Mesenchymal stem cell (in vitro differentiated cells and primary cell): ENCODE measurements at regions not wholly inside any gene's neighbourhood (a gene's known extent, or its start where the extent isn't known, plus 50 kb on each side); places are given as distances from the start of the nearest gene placed in this dataset.

Experiments used
- DNase-seq: peaks from one replicate; pipeline ENCODE4 v3.0.0-alpha.2; 2013
- H2AFZ ChIP-seq: one replicate; pipeline ENCODE4 v1.6.1; 2013; ENCODE audit warnings: low read depth, mild to moderate bottlenecking, control low read depth, inconsistent platforms, low read length, moderate library complexity
- H2AK5ac ChIP-seq: 2 replicates; pipeline ENCODE4 v1.6.1; 2013; ENCODE audit warnings: low read length, moderate library complexity, mild to moderate bottlenecking, inconsistent platforms; ENCODE audit not compliant: severe bottlenecking
- H2BK120ac ChIP-seq: one replicate; pipeline ENCODE4 v1.6.1; 2013; ENCODE audit warnings: low read depth, mild to moderate bottlenecking, inconsistent platforms, low read length, moderate library complexity
- H2BK12ac ChIP-seq, 2 experiments: one replicate each; pipeline ENCODE4 v1.6.1; 2013; ENCODE audit warnings: inconsistent platforms in 2 of 2, low read length in 2 of 2, mild to moderate bottlenecking in 2 of 2, moderate library complexity in 2 of 2, control low read depth in 1 of 2
- H2BK15ac ChIP-seq: one replicate; pipeline ENCODE4 v1.6.1; 2013; ENCODE audit warnings: mild to moderate bottlenecking, low read depth, inconsistent platforms; ENCODE audit not compliant: poor library complexity, severe bottlenecking
- H2BK5ac ChIP-seq: 2 replicates; pipeline ENCODE4 v1.6.1; 2013; ENCODE audit warnings: low read depth, mild to moderate bottlenecking, low read length, control low read depth, inconsistent platforms; ENCODE audit not compliant: poor library complexity, severe bottlenecking
- H3K14ac ChIP-seq, 2 experiments: one replicate each; pipeline ENCODE4 v1.6.1; 2013; ENCODE audit warnings: inconsistent platforms in 2 of 2, low read length in 2 of 2, control low read depth in 1 of 2, mild to moderate bottlenecking in 1 of 2, moderate library complexity in 1 of 2
- H3K18ac ChIP-seq, 2 experiments: one replicate each; pipeline ENCODE4 v1.6.1; 2013; ENCODE audit warnings: inconsistent platforms in 2 of 2, low read length in 2 of 2, control low read depth in 1 of 2, low read depth in 1 of 2, mild to moderate bottlenecking in 1 of 2
- H3K23ac ChIP-seq, 2 experiments: one replicate each; pipeline ENCODE4 v1.6.1; 2013; ENCODE audit warnings: inconsistent platforms in 2 of 2, low read length in 2 of 2, mild to moderate bottlenecking in 2 of 2, moderate library complexity in 2 of 2, control low read depth in 1 of 2
- H3K27ac ChIP-seq: 2 replicates; pipeline ENCODE4 v1.5.1; 2013; ENCODE audit warnings: mild to moderate bottlenecking, moderate library complexity, low read length, control low read depth, inconsistent platforms; ENCODE audit not compliant: poor library complexity, severe bottlenecking
- H3K27me3 ChIP-seq, 2 experiments: 2 replicates each; pipeline versions ENCODE4 v1.6.1 to v1.7.0; 2013; ENCODE audit warnings: low read length in 2 of 2, mild to moderate bottlenecking in 2 of 2, moderate library complexity in 2 of 2, control low read depth in 1 of 2, inconsistent platforms in 1 of 2; ENCODE audit not compliant: control insufficient read depth in 1 of 2, insufficient read depth in 1 of 2
- H3K36me3 ChIP-seq, 2 experiments: 2 replicates each; pipeline versions ENCODE4 v1.6.1 to v1.7.0; 2013; ENCODE audit warnings: low read length in 2 of 2, control low read depth in 1 of 2, inconsistent platforms in 1 of 2, low read depth in 1 of 2, mild to moderate bottlenecking in 1 of 2; ENCODE audit not compliant: insufficient read depth in 2 of 2, control insufficient read depth in 1 of 2
- H3K4ac ChIP-seq, 2 experiments: one replicate each; pipeline ENCODE4 v1.6.1; 2013; ENCODE audit warnings: inconsistent platforms in 2 of 2, low read length in 2 of 2, mild to moderate bottlenecking in 2 of 2, moderate library complexity in 2 of 2, control low read depth in 1 of 2, low read depth in 1 of 2
- H3K4me1 ChIP-seq: 2 replicates; pipeline ENCODE4 v1.6.1; 2013; ENCODE audit warnings: low read depth, low read length, control low read depth; ENCODE audit not compliant: control insufficient read depth, insufficient read depth
- H3K4me2 ChIP-seq: 2 replicates; pipeline ENCODE4 v1.6.1; 2013; ENCODE audit warnings: low read length, mild to moderate bottlenecking, inconsistent platforms; ENCODE audit not compliant: poor library complexity, severe bottlenecking
- H3K4me3 ChIP-seq, 2 experiments: 2 replicates each; pipeline versions ENCODE4 v1.5.1 to v1.7.0; 2013; ENCODE audit warnings: low read length in 2 of 2, mild to moderate bottlenecking in 2 of 2, control low read depth in 1 of 2, low read depth in 1 of 2; ENCODE audit not compliant: insufficient read depth in 1 of 2
- H3K79me1 ChIP-seq: replicated peaks from 2 replicates; pipeline ENCODE4 v1.6.1; 2013; ENCODE audit warnings: mild to moderate bottlenecking, control low read depth, low read length, inconsistent platforms; ENCODE audit not compliant: poor library complexity, severe bottlenecking
- H3K9ac ChIP-seq: 2 replicates; pipeline ENCODE4 v1.7.0; 2013; ENCODE audit warnings: mild to moderate bottlenecking, low read length, moderate library complexity
- H3K9me3 ChIP-seq: 2 replicates; pipeline ENCODE4 v1.7.0; 2013; ENCODE audit warnings: mild to moderate bottlenecking, low read length; ENCODE audit not compliant: control insufficient read depth
- H4K8ac ChIP-seq: one replicate; pipeline ENCODE4 v1.6.1; 2013; ENCODE audit warnings: inconsistent platforms, mild to moderate bottlenecking, low read length, moderate library complexity
- H4K91ac ChIP-seq: one replicate; pipeline ENCODE4 v1.6.1; 2013; ENCODE audit warnings: mild to moderate bottlenecking, low read length, inconsistent platforms
- WGBS: methylation state at CpG from one replicate; pipeline ENCODE4 v1.1.7; 2013; ENCODE audit warnings: mixed read lengths; 5-methylcytosine and 5-hydroxymethylcytosine counted together

- Histone ChIP-seq H3K4me1 (no peaks in the 10 kb centered on the region), H3K79me1 (no peaks in the 10 kb centered on the region), H3K27me3 (peaks cover 0 to 24% of the 10 kb centered on the region in 2 experiments), H3K9me3 (no peaks in the 10 kb centered on the region), H2AK5ac (no peak overlapping the region), H2AFZ (no peak overlapping the region), H4K8ac (no peak overlapping the region), H3K4ac (no peak overlapping the region), H3K4me2 (no peak overlapping the region), H3K4me3 (no peak overlapping the region), H3K27ac (no peak overlapping the region), H2BK12ac (no peak overlapping the region), H3K14ac (no peak overlapping the region), H2BK120ac (no peak overlapping the region), H2BK15ac (no peak overlapping the region), H3K23ac (no peak overlapping the region), H3K18ac (no peak overlapping the region), H4K91ac (no peak overlapping the region), H3K9ac (no peak overlapping the region), H3K36me3 (no peaks in the 10 kb centered on the region), H2BK5ac (no peak overlapping the region)
- 91% methylated on average over 8 of the region's 8 CpGs for WGBS
- no peak for DNase-seq
Measured at GRCh38 chr17:5687646-5688045, 103.3 kb upstream of the NLRP1 start.

- Histone ChIP-seq H3K4me3 (no peak overlapping the region), H3K9me3 (peaks cover under 1% of the 10 kb centered on the region), H3K36me3 (no peaks in the 10 kb centered on the region), H2BK120ac (no peak overlapping the region), H2AFZ (no peak overlapping the region), H3K79me1 (no peaks in the 10 kb centered on the region), H2AK5ac (no peak overlapping the region), H2BK15ac (no peak overlapping the region), H4K8ac (no peak overlapping the region), H3K4me2 (no peak overlapping the region), H3K18ac (no peak overlapping the region), H4K91ac (no peak overlapping the region), H3K4me1 (no peaks in the 10 kb centered on the region), H3K14ac (no peak overlapping the region), H3K23ac (no peak overlapping the region), H3K27me3 (peaks cover 12 to 57% of the 10 kb centered on the region in 2 experiments), H3K4ac (no peak overlapping the region), H3K27ac (no peak overlapping the region), H2BK5ac (no peak overlapping the region), H3K9ac (no peak overlapping the region), H2BK12ac (no peak overlapping the region)
- no peak for DNase-seq
- WGBS, result 97% methylated on average over 9 of the region's 9 CpGs
Measured at GRCh38 chr17:5693821-5694220, 109.5 kb upstream of the NLRP1 start.

GRCh38 chr17:5694551-5694950 lies 110.2 kb upstream of the NLRP1 start:
- no peak overlapping the region for H2BK5ac ChIP-seq
- H3K18ac ChIP-seq, result no peak overlapping the region
- H3K27me3 ChIP-seq, result peaks cover 19 to 61% of the 10 kb centered on the region in 2 experiments
- H4K91ac ChIP-seq, result no peak overlapping the region
- H3K4me2 ChIP-seq, result no peak overlapping the region
- no peak overlapping the region for H4K8ac ChIP-seq
- no peak overlapping the region for H2AK5ac ChIP-seq
- H2BK120ac ChIP-seq, result no peak overlapping the region
- DNase-seq, result no peak
- H3K4ac ChIP-seq, result no peak overlapping the region
- no peaks in the 10 kb centered on the region for H3K36me3 ChIP-seq
- no peaks in the 10 kb centered on the region for H3K4me1 ChIP-seq
- no peak overlapping the region for H2BK12ac ChIP-seq
- H3K4me3 ChIP-seq, result no peak overlapping the region
- H3K14ac ChIP-seq, result no peak overlapping the region
- H3K9ac ChIP-seq, result no peak overlapping the region
- no peak overlapping the region for H2BK15ac ChIP-seq
- no peak overlapping the region for H3K23ac ChIP-seq
- H3K9me3 ChIP-seq, result peaks cover 3% of the 10 kb centered on the region
- 56% methylated on average over 8 of the region's 8 CpGs for WGBS
- no peaks in the 10 kb centered on the region for H3K79me1 ChIP-seq
- no peak overlapping the region for H2AFZ ChIP-seq
- no peak overlapping the region for H3K27ac ChIP-seq

- no peak overlapping the region for H4K8ac ChIP-seq
- no peak overlapping the region for H3K23ac ChIP-seq
- peaks cover 3% of the 10 kb centered on the region for H3K9me3 ChIP-seq
- no peaks in the 10 kb centered on the region for H3K79me1 ChIP-seq
- H2AFZ ChIP-seq, result no peak overlapping the region
- H4K91ac ChIP-seq, result no peak overlapping the region
- H2AK5ac ChIP-seq, result no peak overlapping the region
- no peak overlapping the region for H3K14ac ChIP-seq
- no peak for DNase-seq
- no peak overlapping the region for H2BK5ac ChIP-seq
- peaks cover 23 to 70% of the 10 kb centered on the region in 2 experiments for H3K27me3 ChIP-seq
- WGBS, result 71% methylated on average over 3 of the region's 3 CpGs
- H3K4me1 ChIP-seq, result no peaks in the 10 kb centered on the region
- no peak overlapping the region for H3K9ac ChIP-seq
- H3K4ac ChIP-seq, result no peak overlapping the region
- no peak overlapping the region for H3K18ac ChIP-seq
- no peak overlapping the region for H2BK15ac ChIP-seq
- H3K4me3 ChIP-seq, result no peak overlapping the region
- H3K27ac ChIP-seq, result no peak overlapping the region
- H3K4me2 ChIP-seq, result no peak overlapping the region
- H2BK120ac ChIP-seq, result no peak overlapping the region
- H2BK12ac ChIP-seq, result no peak overlapping the region
- no peaks in the 10 kb centered on the region for H3K36me3 ChIP-seq
Measured at GRCh38 chr17:5695480-5695879, 111.2 kb upstream of the NLRP1 start.
